COLO668 (cell line): ENCODE measurements at regions not wholly inside any gene's neighbourhood (a gene's known extent, or its start where the extent isn't known, plus 50 kb on each side); places are given as distances from the start of the nearest gene placed in this dataset.
"Not testable (repeated sequence)": the region's sequence is repeated elsewhere in the genome, so short reads cannot be mapped to it uniquely, and the experiment has no call there.

ENCODE experiments used
- DNase-seq: peaks from one replicate; lab custom pipeline; 2025; ENCODE audit not compliant: unreplicated experiment; lab: John Stamatoyannopoulos, UW

- not testable (repeated sequence) for DNase-seq
Observed at GRCh38 chr7:5121256-5121655, 68.8 kb upstream of the WIPI2 start.

- DNase-seq, result not testable (repeated sequence)
Observed at GRCh38 chr7:5131238-5131637, 58.8 kb upstream of the WIPI2 start.

- DNase-seq, result no peak
Observed at GRCh38 chr7:5132539-5132938, 57.5 kb upstream of the WIPI2 start.

- peak; percentile 43 for DNase-seq
Observed at GRCh38 chr7:5139998-5140397, 50.0 kb upstream of the WIPI2 start.
